IPS-18c (cell line): ENCODE measurements at regions not wholly inside any gene's neighbourhood (a gene's known extent, or its start where the extent isn't known, plus 50 kb on each side); places are given as distances from the start of the nearest gene placed in this dataset.

Source experiments
- H3K4me3 ChIP-seq: 2 replicates; pipeline ENCODE4 v1.7.0; 2013; ENCODE audit warnings: low read depth, mild to moderate bottlenecking, low read length, moderate library complexity; ENCODE audit not compliant: insufficient read depth
- H3K9me3 ChIP-seq: one replicate; pipeline ENCODE4 v1.6.1; 2013; ENCODE audit warnings: mild to moderate bottlenecking, low read length, moderate library complexity; ENCODE audit not compliant: control insufficient read depth, insufficient read depth

- Histone ChIP-seq H3K4me3 (no peak overlapping the region), H3K9me3 (no peaks in the 10 kb centered on the region)
Measured at GRCh38 chr5:126341906-126342630, 81.1 kb upstream of the GRAMD2B start.

GRCh38 chr5:126348855-126349635, 74.2 kb upstream of the GRAMD2B start:
- H3K4me3 ChIP-seq: no peak overlapping the region

GRCh38 chr5:126351153-126351552, 72.1 kb upstream of the GRAMD2B start:
- Histone ChIP-seq H3K9me3 (no peaks in the 10 kb centered on the region), H3K4me3 (no peak overlapping the region)

More at GRCh38 chr5:126348855-126349635, 74.2 kb upstream of the GRAMD2B start:
- no peaks in the 10 kb centered on the region for H3K9me3 ChIP-seq

GRCh38 chr5:126354012-126354857, 69.0 kb upstream of the GRAMD2B start:
- Histone ChIP-seq H3K9me3 (no peaks in the 10 kb centered on the region), H3K4me3 (no peak overlapping the region)

GRCh38 chr5:126354858-126355731, 68.1 kb upstream of the GRAMD2B start:
- H3K4me3 ChIP-seq: no peak overlapping the region
- no peaks in the 10 kb centered on the region for H3K9me3 ChIP-seq

- no peaks in the 10 kb centered on the region for H3K9me3 ChIP-seq
- H3K4me3 ChIP-seq: no peak overlapping the region
Measured at GRCh38 chr5:126355940-126356339, 67.3 kb upstream of the GRAMD2B start.

- Histone ChIP-seq H3K4me3 (no peak overlapping the region), H3K9me3 (no peaks in the 10 kb centered on the region)
Measured at GRCh38 chr5:126357585-126358342, 65.4 kb upstream of the GRAMD2B start.

GRCh38 chr5:126358525-126358924, 64.7 kb upstream of the GRAMD2B start:
- Histone ChIP-seq H3K9me3 (no peaks in the 10 kb centered on the region), H3K4me3 (no peak overlapping the region)

- no peaks in the 10 kb centered on the region for H3K9me3 ChIP-seq
- H3K4me3 ChIP-seq: no peak overlapping the region
Measured at GRCh38 chr5:126359884-126360283, 63.3 kb upstream of the GRAMD2B start.

GRCh38 chr5:126360467-126360866, 62.7 kb upstream of the GRAMD2B start:
- Histone ChIP-seq H3K4me3 (no peak overlapping the region), H3K9me3 (no peaks in the 10 kb centered on the region)

GRCh38 chr5:126363658-126364057, 59.6 kb upstream of the GRAMD2B start:
- Histone ChIP-seq H3K4me3 (no peak overlapping the region), H3K9me3 (no peaks in the 10 kb centered on the region)

GRCh38 chr5:126364206-126364902, 58.9 kb upstream of the GRAMD2B start:
- Histone ChIP-seq H3K9me3 (no peaks in the 10 kb centered on the region), H3K4me3 (no peak overlapping the region)

- Histone ChIP-seq H3K4me3 (no peak overlapping the region), H3K9me3 (no peaks in the 10 kb centered on the region)
Measured at GRCh38 chr5:126365446-126366198, 57.6 kb upstream of the GRAMD2B start.

- H3K9me3 ChIP-seq: no peaks in the 10 kb centered on the region
Measured at GRCh38 chr5:126366199-126366560, 57.0 kb upstream of the GRAMD2B start.

GRCh38 chr5:126368239-126368812, 54.9 kb upstream of the GRAMD2B start:
- no peaks in the 10 kb centered on the region for H3K9me3 ChIP-seq
- no peak overlapping the region for H3K4me3 ChIP-seq

More at GRCh38 chr5:126366199-126366560, 57.0 kb upstream of the GRAMD2B start:
- no peak overlapping the region for H3K4me3 ChIP-seq
